ENCODE measurements at regions not wholly inside any gene's neighbourhood (a gene's known extent, or its start where the extent isn't known, plus 50 kb on each side); places are given as distances from the start of the nearest gene placed in this dataset.

DNA sequence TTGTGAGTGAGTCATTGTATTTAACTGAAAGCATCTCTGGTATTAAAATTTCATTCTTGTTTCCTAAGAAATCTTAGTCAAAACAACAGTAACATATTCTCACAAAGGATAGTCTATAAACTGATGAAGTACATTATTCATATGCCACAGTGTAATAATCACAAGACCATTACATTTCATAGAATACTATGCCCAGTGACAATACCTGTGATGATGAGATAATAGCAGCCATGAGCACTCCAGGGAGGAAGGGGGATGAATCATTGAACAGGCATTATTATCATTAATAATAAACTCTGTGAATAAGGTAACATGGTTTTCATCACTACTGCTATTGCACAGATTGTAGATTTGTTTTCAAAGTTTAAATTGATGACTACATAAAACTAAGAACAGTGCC lies 667.9 kb downstream of the EPM2A start:
- TF ChIP-seq, protein P1, sequence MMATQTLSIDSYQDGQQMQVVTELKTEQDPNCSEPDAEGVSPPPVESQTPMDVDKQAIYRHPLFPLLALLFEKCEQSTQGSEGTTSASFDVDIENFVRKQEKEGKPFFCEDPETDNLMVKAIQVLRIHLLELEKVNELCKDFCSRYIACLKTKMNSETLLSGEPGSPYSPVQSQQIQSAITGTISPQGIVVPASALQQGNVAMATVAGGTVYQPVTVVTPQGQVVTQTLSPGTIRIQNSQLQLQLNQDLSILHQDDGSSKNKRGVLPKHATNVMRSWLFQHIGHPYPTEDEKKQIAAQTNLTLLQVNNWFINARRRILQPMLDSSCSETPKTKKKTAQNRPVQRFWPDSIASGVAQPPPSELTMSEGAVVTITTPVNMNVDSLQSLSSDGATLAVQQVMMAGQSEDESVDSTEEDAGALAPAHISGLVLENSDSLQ (IDR thresholded peaks at IDR 0.05), result no peak
- TF ChIP-seq L3MBTL2 (conservative IDR thresholded peaks at IDR 0.05), result no peak
